ENCODE measurements at regions not wholly inside any gene's neighbourhood (a gene's known extent, or its start where the extent isn't known, plus 50 kb on each side); places are given as distances from the start of the nearest gene placed in this dataset.

GRCh38 chr2:120684289-120685065 is 51.2 kb upstream of the GLI2 start:
- FAIRE-seq = no peak

- FAIRE-seq = no peak
Measured at GRCh38 chr2:120685066-120685973, 50.3 kb upstream of the GLI2 start.
